SU-DHL-6 (cell line): ENCODE measurements at regions not wholly inside any gene's neighbourhood (a gene's known extent, or its start where the extent isn't known, plus 50 kb on each side); places are given as distances from the start of the nearest gene placed in this dataset.

Source experiments
- EZH2phosphoT487 ChIP-seq: fragments of 200-600 bp; sonication (generic), shearing (Covaris generic); conservative IDR thresholded peaks from 2 replicates; pipeline ENCODE4 v1.6.1; 2018; ENCODE audit warnings: mild to moderate bottlenecking, antibody characterized with exemption, low read length, moderate library complexity, mixed read lengths
- TF ChIP-seq, protein P1 (sequence below): fragments of 200-600 bp; sonication (generic); IDR thresholded peaks from one replicate; pipeline ENCODE4 v1.5.1; 2017; ENCODE audit warnings: antibody characterized with exemption, mild to moderate bottlenecking, low read length, moderate library complexity; ENCODE audit not compliant: insufficient read depth, poor library complexity, severe bottlenecking

DNA sequence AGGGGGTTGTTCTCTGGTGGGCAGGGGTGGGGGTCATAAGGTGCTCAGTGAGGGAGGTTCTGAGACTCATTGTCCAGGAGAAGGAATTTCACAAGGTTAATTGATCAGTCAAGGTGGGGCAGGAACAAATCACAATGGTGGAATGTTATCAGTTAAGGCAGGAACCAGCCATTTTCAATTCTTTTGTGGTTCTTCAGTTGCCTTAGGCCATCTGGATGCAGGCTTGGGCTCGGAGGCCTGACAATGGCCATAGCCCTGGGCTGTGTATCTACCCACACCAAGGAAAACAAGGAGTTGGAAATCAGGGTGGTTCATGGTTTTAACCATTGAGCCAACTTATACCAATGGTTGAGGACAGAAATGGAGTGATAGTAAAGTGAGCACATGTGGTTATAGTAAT, 1221.8 kb downstream of the TYW1 start:
- TF ChIP-seq, protein P1, sequence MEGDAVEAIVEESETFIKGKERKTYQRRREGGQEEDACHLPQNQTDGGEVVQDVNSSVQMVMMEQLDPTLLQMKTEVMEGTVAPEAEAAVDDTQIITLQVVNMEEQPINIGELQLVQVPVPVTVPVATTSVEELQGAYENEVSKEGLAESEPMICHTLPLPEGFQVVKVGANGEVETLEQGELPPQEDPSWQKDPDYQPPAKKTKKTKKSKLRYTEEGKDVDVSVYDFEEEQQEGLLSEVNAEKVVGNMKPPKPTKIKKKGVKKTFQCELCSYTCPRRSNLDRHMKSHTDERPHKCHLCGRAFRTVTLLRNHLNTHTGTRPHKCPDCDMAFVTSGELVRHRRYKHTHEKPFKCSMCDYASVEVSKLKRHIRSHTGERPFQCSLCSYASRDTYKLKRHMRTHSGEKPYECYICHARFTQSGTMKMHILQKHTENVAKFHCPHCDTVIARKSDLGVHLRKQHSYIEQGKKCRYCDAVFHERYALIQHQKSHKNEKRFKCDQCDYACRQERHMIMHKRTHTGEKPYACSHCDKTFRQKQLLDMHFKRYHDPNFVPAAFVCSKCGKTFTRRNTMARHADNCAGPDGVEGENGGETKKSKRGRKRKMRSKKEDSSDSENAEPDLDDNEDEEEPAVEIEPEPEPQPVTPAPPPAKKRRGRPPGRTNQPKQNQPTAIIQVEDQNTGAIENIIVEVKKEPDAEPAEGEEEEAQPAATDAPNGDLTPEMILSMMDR, result no peak
- no peak for TF ChIP-seq EZH2phosphoT487
